Mucosa of stomach (tissue), 1 donor: ENCODE measurements at regions not wholly inside any gene's neighbourhood (a gene's known extent, or its start where the extent isn't known, plus 50 kb on each side); places are given as distances from the start of the nearest gene placed in this dataset.

Experiments used
- H3K27me3 ChIP-seq: one replicate; pipeline ENCODE4 v1.7.0; 2013; ENCODE audit warnings: mild to moderate bottlenecking, low read length; ENCODE audit not compliant: control insufficient read depth, insufficient read depth
- H3K36me3 ChIP-seq: one replicate; pipeline ENCODE4 v1.7.0; 2013; ENCODE audit warnings: low read length; ENCODE audit not compliant: control insufficient read depth, insufficient read depth
- H3K4me1 ChIP-seq: one replicate; pipeline ENCODE4 v1.7.0; 2013; ENCODE audit warnings: mild to moderate bottlenecking, low read length; ENCODE audit not compliant: control insufficient read depth, insufficient read depth
- H3K4me3 ChIP-seq: one replicate; pipeline ENCODE4 v1.7.0; 2013; ENCODE audit warnings: low read length
- H3K9ac ChIP-seq: one replicate; pipeline ENCODE4 v1.7.0; 2013; ENCODE audit warnings: mild to moderate bottlenecking, low read length, moderate library complexity
- H3K9me3 ChIP-seq: one replicate; pipeline ENCODE4 v1.7.0; 2013; ENCODE audit warnings: mild to moderate bottlenecking, low read length, moderate library complexity; ENCODE audit not compliant: control insufficient read depth
- donor health status: Pancreatic carcinoma.

DNA sequence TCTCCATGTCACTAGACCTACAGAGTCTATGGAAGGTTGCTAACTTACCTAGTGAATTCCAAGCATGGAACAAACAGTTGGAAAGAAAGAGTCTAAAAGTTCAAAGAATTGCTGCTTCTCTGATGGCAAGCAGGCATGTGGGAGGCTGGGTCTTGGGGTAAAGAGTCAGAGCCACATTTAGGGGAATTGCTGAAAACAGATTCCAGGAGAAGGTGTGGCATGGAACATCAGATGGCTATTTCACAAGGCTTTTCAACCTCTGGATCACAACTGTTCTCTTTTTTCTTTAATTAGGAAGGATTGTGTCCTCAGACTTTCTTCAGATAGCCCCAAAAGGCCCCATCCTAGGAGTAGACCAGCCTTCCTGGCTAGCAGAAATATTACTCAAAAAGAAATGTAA, 601.5 kb downstream of the MAFB start:
- Histone ChIP-seq H3K4me3 (no peak overlapping the region), H3K9ac (no peak overlapping the region)

DNA sequence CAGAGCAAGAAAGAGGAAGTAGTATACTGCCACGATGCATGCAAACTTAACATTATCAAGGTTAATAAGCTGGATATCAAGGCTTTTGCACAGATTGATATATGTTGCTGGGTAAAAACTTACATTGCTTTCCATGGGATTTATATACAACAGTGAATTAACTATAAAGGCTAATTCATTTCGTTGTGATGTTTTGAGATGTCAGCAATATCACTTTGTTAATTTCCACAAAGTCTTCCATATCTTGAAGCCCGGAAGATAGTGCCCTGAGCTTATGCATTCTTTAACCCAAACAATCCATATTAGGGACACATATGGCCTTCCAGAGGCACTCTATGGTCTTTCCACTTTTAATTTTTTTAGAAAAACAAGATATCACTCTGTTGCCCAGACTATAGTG, 603.5 kb downstream of the MAFB start:
- Histone ChIP-seq H3K9ac (no peak overlapping the region), H3K4me1 (no peaks in the 10 kb centered on the region), H3K36me3 (no peaks in the 10 kb centered on the region), H3K9me3 (no peaks in the 10 kb centered on the region), H3K27me3 (no peaks in the 10 kb centered on the region), H3K4me3 (no peak overlapping the region)

More for the DNA sequence above, 601.5 kb downstream of the MAFB start:
- Histone ChIP-seq H3K36me3 (no peaks in the 10 kb centered on the region), H3K9me3 (no peaks in the 10 kb centered on the region), H3K27me3 (no peaks in the 10 kb centered on the region), H3K4me1 (no peaks in the 10 kb centered on the region)

- Histone ChIP-seq H3K27me3 (no peaks in the 10 kb centered on the region), H3K9ac (no peak overlapping the region), H3K36me3 (no peaks in the 10 kb centered on the region), H3K9me3 (no peaks in the 10 kb centered on the region), H3K4me1 (no peaks in the 10 kb centered on the region), H3K4me3 (no peak overlapping the region)
Measured at GRCh38 chr20:40082436-40082835, 606.6 kb downstream of the MAFB start.

DNA sequence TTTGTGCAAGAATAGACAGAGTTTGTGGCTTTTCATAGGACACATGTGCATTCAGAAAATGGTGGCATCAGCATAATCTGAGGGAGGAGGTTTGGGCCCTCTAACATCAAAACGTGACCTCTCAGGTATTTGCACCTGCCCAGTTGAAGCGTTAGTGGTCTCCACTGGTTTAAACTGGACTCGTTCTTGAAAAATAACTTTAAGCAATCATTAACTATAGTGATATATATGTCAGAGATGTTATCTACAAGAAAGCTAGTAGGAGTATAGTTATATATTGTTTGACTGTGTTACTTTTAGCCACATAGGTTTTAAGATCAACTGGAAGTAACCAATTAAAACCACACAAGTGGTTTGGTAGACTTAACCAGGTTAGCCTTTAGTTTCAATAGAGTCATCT, 607.4 kb downstream of the MAFB start:
- Histone ChIP-seq H3K4me1 (no peaks in the 10 kb centered on the region), H3K27me3 (no peaks in the 10 kb centered on the region), H3K4me3 (no peak overlapping the region), H3K9me3 (no peaks in the 10 kb centered on the region), H3K36me3 (no peaks in the 10 kb centered on the region), H3K9ac (no peak overlapping the region)

DNA sequence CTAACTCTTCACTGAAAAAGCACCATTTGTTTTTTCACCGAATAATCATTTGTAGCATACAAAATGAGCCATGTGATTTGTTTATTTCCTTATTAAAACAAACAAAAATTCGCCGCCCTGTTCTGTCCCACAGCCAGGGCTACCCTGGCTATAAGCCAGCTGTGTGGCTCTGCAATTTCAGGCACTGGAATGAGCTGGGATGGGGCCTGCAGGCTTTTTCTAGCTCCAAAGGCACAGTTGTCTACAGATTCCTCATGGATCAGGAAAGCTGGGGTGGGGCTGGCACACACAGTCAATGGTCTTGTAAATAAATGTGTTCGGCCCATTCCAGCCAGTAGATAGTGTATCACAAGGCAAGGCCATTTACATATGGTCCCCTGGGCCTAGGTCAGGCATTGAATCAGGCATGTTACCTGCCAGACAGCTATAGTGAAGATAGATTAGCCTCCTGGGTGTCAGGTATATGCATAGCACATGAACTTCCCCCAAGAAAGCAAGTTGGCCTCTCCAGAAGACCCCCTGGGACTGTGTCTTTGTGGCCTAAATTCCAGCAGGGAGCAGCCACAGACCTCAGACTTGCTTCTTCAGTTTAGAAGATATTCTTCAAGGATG, 608.9 kb downstream of the MAFB start:
- Histone ChIP-seq H3K9me3 (no peaks in the 10 kb centered on the region), H3K9ac (no peak overlapping the region), H3K4me3 (no peak overlapping the region), H3K36me3 (no peaks in the 10 kb centered on the region), H3K4me1 (no peaks in the 10 kb centered on the region), H3K27me3 (no peaks in the 10 kb centered on the region)

GRCh38 chr20:40073535-40074111, 615.4 kb downstream of the MAFB start:
- Histone ChIP-seq H3K36me3 (no peaks in the 10 kb centered on the region), H3K27me3 (no peaks in the 10 kb centered on the region), H3K9ac (no peak overlapping the region), H3K9me3 (no peaks in the 10 kb centered on the region), H3K4me1 (no peaks in the 10 kb centered on the region), H3K4me3 (no peak overlapping the region)

DNA sequence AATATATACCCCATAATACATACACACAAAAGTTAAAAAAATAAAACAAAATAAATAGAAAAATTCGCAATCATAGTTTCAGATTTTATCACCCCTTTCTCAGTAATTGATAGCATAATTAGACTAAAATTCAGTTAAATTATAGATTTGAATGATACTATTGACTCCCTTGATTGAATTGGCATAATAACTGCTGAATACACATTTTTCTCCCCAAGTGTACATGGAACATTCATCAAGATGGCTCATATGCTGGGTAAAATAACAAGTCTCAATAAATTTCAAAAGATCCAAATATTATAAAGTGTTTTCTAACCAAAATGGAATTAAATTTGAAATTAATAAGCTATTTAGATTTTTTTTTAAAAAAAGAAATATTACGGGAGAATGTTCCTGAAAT, 616.1 kb downstream of the MAFB start:
- Histone ChIP-seq H3K27me3 (no peaks in the 10 kb centered on the region), H3K4me1 (no peaks in the 10 kb centered on the region), H3K9me3 (no peaks in the 10 kb centered on the region), H3K4me3 (no peak overlapping the region), H3K9ac (no peak overlapping the region), H3K36me3 (no peaks in the 10 kb centered on the region)

GRCh38 chr20:40056171-40056570, 632.9 kb downstream of the MAFB start:
- no peaks in the 10 kb centered on the region for H3K9me3 ChIP-seq
- H3K4me1 ChIP-seq, result no peaks in the 10 kb centered on the region
- no peak overlapping the region for H3K4me3 ChIP-seq
- no peaks in the 10 kb centered on the region for H3K36me3 ChIP-seq
- no peaks in the 10 kb centered on the region for H3K27me3 ChIP-seq
- no peak overlapping the region for H3K9ac ChIP-seq

DNA sequence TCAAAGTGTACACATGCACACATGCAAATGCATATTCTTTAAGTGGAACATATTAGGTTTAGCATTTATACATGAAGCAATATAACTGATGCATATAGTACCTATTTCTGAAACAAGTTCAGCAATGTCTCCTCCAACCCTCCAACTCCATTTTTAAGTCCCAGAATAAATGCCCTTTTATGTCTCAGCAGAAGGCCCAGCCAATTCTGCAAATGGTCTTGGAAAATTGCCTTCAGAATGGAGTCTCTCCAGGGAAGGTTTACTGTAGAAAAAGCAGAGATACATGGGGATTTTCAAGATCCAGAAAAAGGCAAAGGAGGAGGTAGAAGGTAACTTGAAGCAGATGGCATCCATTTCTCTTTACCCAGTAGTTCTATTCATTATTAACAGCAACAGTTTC, 633.3 kb downstream of the MAFB start:
- no peaks in the 10 kb centered on the region for H3K4me1 ChIP-seq

DNA sequence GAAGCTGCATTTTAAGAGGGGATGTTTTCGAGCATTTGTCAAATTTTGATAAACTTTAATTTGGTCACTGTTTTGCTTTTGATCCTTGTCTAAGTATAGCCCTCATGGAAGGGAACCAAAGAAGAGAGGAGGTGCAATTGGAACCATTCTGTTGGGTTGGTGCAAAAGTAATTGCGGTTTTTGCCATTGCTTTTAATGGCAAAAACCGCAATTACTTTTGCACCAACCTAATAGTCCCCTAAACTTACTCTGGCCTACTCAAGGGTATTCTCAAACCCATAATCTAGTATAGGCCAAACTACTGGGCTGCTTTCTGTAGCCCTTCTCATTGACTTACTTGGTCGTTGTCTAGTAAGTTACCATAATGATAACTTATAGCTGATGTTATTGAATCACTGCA, 634.7 kb downstream of the MAFB start:
- Histone ChIP-seq H3K9ac (no peak overlapping the region), H3K4me3 (no peak overlapping the region), H3K27me3 (no peaks in the 10 kb centered on the region), H3K36me3 (no peaks in the 10 kb centered on the region), H3K4me1 (no peaks in the 10 kb centered on the region), H3K9me3 (no peaks in the 10 kb centered on the region)

More for the DNA sequence above, 633.3 kb downstream of the MAFB start:
- H3K4me3 ChIP-seq, result no peak overlapping the region
- no peaks in the 10 kb centered on the region for H3K36me3 ChIP-seq
- H3K27me3 ChIP-seq, result no peaks in the 10 kb centered on the region
- no peaks in the 10 kb centered on the region for H3K9me3 ChIP-seq
- H3K9ac ChIP-seq, result no peak overlapping the region

GRCh38 chr20:40050596-40050995, 638.4 kb downstream of the MAFB start:
- H3K4me3 ChIP-seq, result no peak overlapping the region
- H3K36me3 ChIP-seq, result no peaks in the 10 kb centered on the region
- no peak overlapping the region for H3K9ac ChIP-seq
- H3K4me1 ChIP-seq, result no peaks in the 10 kb centered on the region
- no peaks in the 10 kb centered on the region for H3K27me3 ChIP-seq
- no peaks in the 10 kb centered on the region for H3K9me3 ChIP-seq

DNA sequence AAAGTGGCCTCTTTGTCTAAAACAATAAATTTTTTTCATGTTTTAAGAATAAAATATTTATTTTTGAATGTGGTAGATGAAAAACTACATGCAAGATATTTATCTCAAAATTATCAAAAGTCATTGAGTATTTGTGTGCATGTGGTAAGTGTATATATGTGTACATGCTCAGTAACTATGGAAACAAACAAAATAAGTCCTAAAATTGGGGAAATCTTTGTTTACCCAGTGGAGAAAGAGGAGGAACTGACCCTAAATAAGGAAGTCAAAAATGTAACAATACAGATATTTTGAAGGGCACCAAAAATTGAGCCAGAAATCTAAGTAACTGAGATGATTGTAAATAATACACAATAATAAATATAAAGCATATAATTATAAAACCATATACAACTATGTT, 639.2 kb downstream of the MAFB start:
- Histone ChIP-seq H3K27me3 (no peaks in the 10 kb centered on the region), H3K9me3 (no peaks in the 10 kb centered on the region), H3K36me3 (no peaks in the 10 kb centered on the region), H3K4me3 (no peak overlapping the region), H3K4me1 (no peaks in the 10 kb centered on the region), H3K9ac (no peak overlapping the region)

GRCh38 chr20:40046703-40047102, 642.3 kb downstream of the MAFB start:
- no peak overlapping the region for H3K9ac ChIP-seq
- H3K36me3 ChIP-seq, result no peaks in the 10 kb centered on the region
- no peaks in the 10 kb centered on the region for H3K27me3 ChIP-seq
- H3K4me3 ChIP-seq, result no peak overlapping the region
- H3K4me1 ChIP-seq, result no peaks in the 10 kb centered on the region
- no peaks in the 10 kb centered on the region for H3K9me3 ChIP-seq
